Endothelial cell of umbilical vein (primary cell): ENCODE measurements at regions not wholly inside any gene's neighbourhood (a gene's known extent, or its start where the extent isn't known, plus 50 kb on each side); places are given as distances from the start of the nearest gene placed in this dataset.

Experiments
- BruUV-seq: library from RNA; stranded (reverse); fragments of 400-500 nt; replicated peaks from 2 replicates; lab custom pipeline; 2021; lab: Mats Ljungman, UMichigan
- CTCF ChIA-PET: fragments of 300-600, 350-600 bp; sonication (Branson Sonifier 250); formaldehyde crosslinking; loops from one replicate; lab custom pipeline; 2021; ENCODE audit warnings: antibody characterized with exemption, inconsistent platforms; lab: Charles Lee
- POLR2A ChIA-PET: fragments of 300-600, 350-600 bp; sonication (Branson Sonifier 250); formaldehyde crosslinking; loops from one replicate; lab custom pipeline; 2021; ENCODE audit warnings: antibody characterized with exemption, inconsistent platforms; lab: Charles Lee
- DNase-seq: peaks from one replicate; pipeline ENCODE4 v3.0.0-alpha.2; 2011; ENCODE audit warnings: low read depth, low spot score
- FAIRE-seq: peaks from 2 replicates; lab custom pipeline; 2011; peaks lifted over from hg19 to GRCh38; lab: Jason Lieb, UNC
- H2AFZ ChIP-seq: 2 replicates; pipeline ENCODE4 v1.6.0; 2012; ENCODE audit warnings: low read depth, low read length, control low read depth, inconsistent platforms
- H3K27ac ChIP-seq: 2 replicates; pipeline ENCODE4 v1.5.1; 2011; ENCODE audit warnings: low read depth, mild to moderate bottlenecking, control low read depth, low read length, moderate library complexity; ENCODE audit not compliant: insufficient read depth
- H3K27me3 ChIP-seq, 2 experiments: 2 replicates each; pipeline versions ENCODE4 v1.6.0 to v1.6.1; 2011; ENCODE audit warnings: low read length in 2 of 2, mixed read lengths in 1 of 2; ENCODE audit not compliant: control insufficient read depth in 2 of 2, insufficient read depth in 2 of 2
- H3K36me3 ChIP-seq, 2 experiments: 2 replicates in 1 of 2; 3 replicates in 1 of 2; pipeline ENCODE4 v1.5.1; 2011; ENCODE audit warnings: low read length in 2 of 2, mild to moderate bottlenecking in 1 of 2, moderate library complexity in 1 of 2; ENCODE audit not compliant: control insufficient read depth in 2 of 2, insufficient read depth in 2 of 2; ENCODE audit errors: extremely low read depth in 1 of 2
- H3K4me1 ChIP-seq: 3 replicates; pipeline ENCODE4 v1.5.1; 2011; ENCODE audit warnings: mild to moderate bottlenecking, low read length; ENCODE audit not compliant: control insufficient read depth, insufficient read depth; ENCODE audit errors: extremely low read depth
- H3K4me2 ChIP-seq: 2 replicates; pipeline ENCODE4 v1.6.1; 2011; ENCODE audit warnings: low read length, control low read depth, mixed read lengths; ENCODE audit not compliant: insufficient read depth
- H3K4me3 ChIP-seq, 3 experiments: fragments of 200-600 bp in 1 of 3; sonication (generic), shearing (Covaris generic) in 1 of 3; replicated peaks in 1 of 3; 2 replicates each; pipeline ENCODE4 v1.5.1; 2011 to 2016; ENCODE audit warnings: control low read depth in 3 of 3, low read length in 3 of 3, mild to moderate bottlenecking in 2 of 3, inconsistent platforms in 1 of 3, low read depth in 1 of 3, moderate library complexity in 1 of 3; ENCODE audit not compliant: insufficient read depth in 1 of 3
- H3K79me2 ChIP-seq: 2 replicates; pipeline ENCODE4 v1.6.0; 2012; ENCODE audit warnings: low read length, inconsistent platforms; ENCODE audit not compliant: control insufficient read depth, insufficient read depth
- H3K9ac ChIP-seq: replicated peaks from 2 replicates; pipeline ENCODE3; 2011; ENCODE audit warnings: low read length, control low read depth; ENCODE audit not compliant: insufficient read depth; ENCODE audit errors: extremely low read depth
- H3K9me1 ChIP-seq: replicated peaks from 3 replicates; pipeline ENCODE4 v1.6.0; 2011; ENCODE audit warnings: mild to moderate bottlenecking, low read length; ENCODE audit not compliant: control insufficient read depth, insufficient read depth; ENCODE audit errors: extremely low read depth
- H3K9me3 ChIP-seq: replicated peaks from 2 replicates; pipeline ENCODE4 v1.5.1; 2012; ENCODE audit warnings: low read length, inconsistent platforms; ENCODE audit not compliant: control insufficient read depth, insufficient read depth
- H4K20me1 ChIP-seq: replicated peaks from 2 replicates; pipeline ENCODE3; 2011; ENCODE audit warnings: mild to moderate bottlenecking, low read length; ENCODE audit not compliant: control insufficient read depth, insufficient read depth; ENCODE audit errors: extremely low read depth
- CTCF ChIP-seq, 2 donors: IDR thresholded peaks; 1 replicate in 1 of 2; 2 replicates in 1 of 2; pipeline ENCODE4 v1.5.1; 2011; ENCODE audit warnings: low read length in 2 of 2, mild to moderate bottlenecking in 2 of 2, moderate library complexity in 2 of 2, control low read depth in 1 of 2, inconsistent platforms in 1 of 2, low read depth in 1 of 2; ENCODE audit not compliant: insufficient read depth in 1 of 2; ENCODE audit errors: extremely low read depth in 1 of 2
- EZH2 ChIP-seq: IDR thresholded peaks from 2 replicates; pipeline ENCODE4 v1.6.1; 2012; ENCODE audit warnings: borderline replicate concordance, low read depth, mild to moderate bottlenecking, moderate library complexity, low read length, inconsistent platforms; ENCODE audit not compliant: severe bottlenecking
- FOS ChIP-seq: IDR thresholded peaks from 2 replicates; pipeline ENCODE4 v1.6.1; 2011; ENCODE audit warnings: mild to moderate bottlenecking, low read length, moderate library complexity, borderline replicate concordance; ENCODE audit not compliant: insufficient read depth
- GATA2 ChIP-seq: IDR thresholded peaks from 2 replicates; pipeline ENCODE4 v1.7.0; 2011; ENCODE audit warnings: low read depth, mild to moderate bottlenecking, moderate library complexity, mixed read lengths, low read length; ENCODE audit not compliant: insufficient read length, insufficient read depth
- JUN ChIP-seq: IDR thresholded peaks from 2 replicates; pipeline ENCODE4 v1.6.1; 2011; ENCODE audit warnings: borderline replicate concordance, low read depth; ENCODE audit not compliant: insufficient read length, insufficient read depth
- MAX ChIP-seq: IDR thresholded peaks from 2 replicates; pipeline ENCODE4 v1.6.1; 2011; ENCODE audit not compliant: insufficient read depth, insufficient read length
- MYC ChIP-seq: IDR thresholded peaks from one replicate; pipeline ENCODE4 v1.6.1; 2011; ENCODE audit warnings: mild to moderate bottlenecking, low read depth, low read length
- POLR2A ChIP-seq: IDR thresholded peaks from 2 replicates; pipeline ENCODE4 v1.6.1; 2012; ENCODE audit warnings: low read depth, mild to moderate bottlenecking, control low read depth, low read length
- POLR2AphosphoS5 ChIP-seq: IDR thresholded peaks from 2 replicates; pipeline ENCODE4 v1.6.1; 2012; ENCODE audit warnings: low read depth, mild to moderate bottlenecking, control low read depth, low read length, moderate library complexity; ENCODE audit not compliant: insufficient read depth
- dilution Hi-C: fragments of 300-500 bp; cut with MboI; formaldehyde crosslinking; loops from one replicate; pipeline ENCODE4 v1.15.0; 2019; ENCODE audit warnings: low sequenced_read_pairs; ENCODE audit not compliant: extremely low pct_ligation_motif_present
- intact Hi-C: fragments of 100-400 bp; cut with micrococcal nuclease; formaldehyde crosslinking; loops from one replicate; pipeline ENCODE4 v1.10.0; 2022

GRCh38 chr1:239800861-239801260 lies 290.8 kb upstream of the FMN2 start:
- intact Hi-C loops: no loop called here
- Histone ChIP-seq H3K4me1 (no peaks in the 10 kb centered on the region), H4K20me1 (no peaks in the 10 kb centered on the region), H3K9me1 (no peaks in the 10 kb centered on the region), H3K27me3 (no peaks in the 10 kb centered on the region), H3K4me3 (no peak overlapping the region), H3K9me3 (no peaks in the 10 kb centered on the region), H3K79me2 (no peaks in the 10 kb centered on the region), H2AFZ (no peak overlapping the region), H3K27ac (no peak overlapping the region), H3K9ac (no peak overlapping the region), H3K36me3 (no peaks in the 10 kb centered on the region), H3K4me2 (no peak overlapping the region)
- no peak for DNase-seq
- ChIA-PET POLR2A (no interaction called here), CTCF (no interaction called here)
- dilution Hi-C loops: no loop called here
- no TSS peak for BruUV-seq
- TF ChIP-seq EZH2 (no peak), POLR2AphosphoS5 (no peak), GATA2 (no peak), JUN (no peak), POLR2A (no peak), CTCF (IDR thresholded peaks at IDR 0.05; ENCODE audit: extremely low read depth in 1 of 2, insufficient read depth in 1 of 2, low read depth in 1 of 2, low read length in 2 of 2) (no peak), FOS (no peak), MAX (no peak), MYC (no peak)
- FAIRE-seq: no peak
